ENCODE measurements at regions not wholly inside any gene's neighbourhood (a gene's known extent, or its start where the extent isn't known, plus 50 kb on each side); places are given as distances from the start of the nearest gene placed in this dataset.
A peak's percentile ranks its signal among the peaks of the same experiment; 100 is the strongest.
"Not testable (repeated sequence)": the region's sequence is repeated elsewhere in the genome, so short reads cannot be mapped to it uniquely, and the experiment has no call there.

DNA sequence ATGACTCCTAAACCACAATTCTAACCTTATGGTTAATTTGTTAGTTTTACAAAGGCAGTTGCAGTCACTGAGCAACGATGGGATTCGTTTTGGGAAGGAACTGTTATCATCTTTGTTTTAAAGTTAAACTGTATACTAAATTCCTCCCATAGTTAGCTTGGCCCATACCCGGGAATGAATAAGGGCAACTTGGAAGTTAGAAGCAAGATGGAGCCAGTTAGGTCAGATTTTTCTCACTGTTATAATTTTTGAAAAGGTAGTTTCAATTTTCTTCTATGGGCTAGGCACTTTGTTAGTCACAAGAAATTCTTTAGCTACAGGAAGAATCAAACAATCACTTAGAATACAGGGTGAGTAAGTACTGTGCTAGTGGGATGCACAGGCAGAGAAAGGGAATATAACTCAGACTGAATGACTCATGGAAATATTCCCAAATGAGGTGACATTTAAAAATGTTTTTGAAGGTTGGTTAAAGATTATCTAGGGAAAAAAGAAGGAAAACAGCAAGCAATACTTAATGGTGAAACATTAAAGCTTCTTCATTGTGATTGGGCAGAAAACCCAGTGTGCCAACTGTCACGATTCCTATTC is 153.6 kb downstream of the MAGEB17 start:
- no peak for DNase-seq

DNA sequence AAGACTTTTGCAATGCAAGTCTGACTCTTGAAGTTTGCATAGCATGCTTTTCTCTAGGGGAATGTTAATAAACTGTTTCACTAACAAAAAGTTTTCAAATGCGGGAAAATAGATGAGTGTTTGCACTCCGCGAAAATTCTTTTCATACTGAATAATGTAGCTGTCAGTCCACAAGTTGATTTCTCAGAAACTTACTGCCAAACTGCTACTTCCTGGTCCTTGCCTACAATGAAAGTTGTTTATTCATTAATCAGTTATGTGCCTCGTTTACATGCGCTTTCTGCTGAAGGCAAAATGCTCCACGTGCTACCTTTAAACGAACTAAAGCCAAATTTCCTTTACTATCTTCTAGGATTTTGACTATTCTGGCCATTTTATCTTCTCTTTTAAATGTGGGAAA is 166.2 kb downstream of the MAGEB17 start:
- DNase-seq, result no peak

DNA sequence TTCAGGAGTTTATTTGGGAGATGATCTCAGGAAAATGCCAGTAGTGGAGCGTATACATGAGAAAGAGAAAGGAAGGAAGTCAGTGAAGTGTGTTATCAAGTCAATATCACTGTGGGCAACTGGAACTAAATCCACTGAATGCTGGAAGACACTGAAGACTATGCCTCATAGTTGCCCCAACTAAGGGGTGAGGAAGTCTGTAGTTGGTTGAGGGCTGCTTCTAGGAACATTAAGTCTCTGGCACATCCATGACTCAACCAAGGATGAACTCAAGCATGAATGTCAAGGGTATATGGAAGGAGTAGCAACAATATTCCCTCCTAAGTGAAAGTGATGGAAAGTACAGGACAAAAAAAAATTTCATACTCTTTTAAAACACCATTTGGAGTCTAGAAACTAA is 167.9 kb downstream of the MAGEB17 start:
- DNase-seq, result no peak

DNA sequence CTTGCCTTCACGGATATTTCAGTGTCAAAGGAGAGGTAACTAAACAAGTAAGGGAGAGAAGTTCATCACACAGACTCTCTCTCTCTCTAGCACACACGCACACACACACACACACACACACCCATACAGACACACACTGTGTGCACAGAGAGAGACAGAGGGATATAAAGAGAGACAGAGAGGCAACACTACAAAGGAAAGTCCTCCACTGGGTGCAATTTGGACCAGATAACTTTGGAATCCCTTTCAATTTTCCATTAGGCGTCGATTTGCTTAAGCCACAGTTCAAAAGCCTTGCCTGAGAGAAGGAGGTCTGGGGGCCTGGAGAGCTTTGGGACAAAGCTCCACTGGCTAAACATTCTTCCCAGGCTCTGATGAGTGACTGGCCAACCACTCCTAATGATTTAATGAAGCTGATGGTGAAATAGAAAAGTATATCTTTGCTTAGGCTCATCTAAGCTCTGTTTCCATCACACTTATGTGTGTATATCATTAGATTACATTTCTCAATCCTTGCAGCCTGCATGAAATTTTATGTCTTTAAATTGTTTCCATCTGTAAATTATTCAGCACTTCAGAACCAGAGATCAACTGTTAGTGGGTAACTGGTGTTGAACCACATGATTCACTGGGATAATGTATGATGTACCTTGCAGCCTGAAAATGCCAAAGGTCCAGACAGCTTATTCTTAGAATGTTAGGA is 180.8 kb downstream of the MAGEB17 start:
- DNase-seq, result no peak

DNA sequence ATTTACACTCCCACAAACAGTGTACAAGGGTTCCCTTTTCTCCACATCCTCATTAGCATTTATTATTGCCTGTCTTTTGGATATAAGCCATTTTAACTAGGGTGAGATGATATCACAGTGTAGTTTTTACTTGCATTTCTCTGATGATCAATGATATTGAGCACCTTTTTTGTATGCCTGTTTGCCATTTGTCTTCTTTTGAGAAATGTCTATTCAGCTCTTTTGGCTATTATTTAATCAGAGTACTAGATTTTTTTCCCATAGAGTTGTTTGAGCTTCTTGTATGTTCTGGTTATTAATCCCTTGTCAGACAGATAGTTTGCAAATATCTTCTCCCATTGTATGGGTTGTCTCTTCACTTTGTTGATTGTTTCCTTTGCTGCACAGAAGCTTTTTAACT is 190.6 kb downstream of the MAGEB17 start:
- no peak for DNase-seq

DNA sequence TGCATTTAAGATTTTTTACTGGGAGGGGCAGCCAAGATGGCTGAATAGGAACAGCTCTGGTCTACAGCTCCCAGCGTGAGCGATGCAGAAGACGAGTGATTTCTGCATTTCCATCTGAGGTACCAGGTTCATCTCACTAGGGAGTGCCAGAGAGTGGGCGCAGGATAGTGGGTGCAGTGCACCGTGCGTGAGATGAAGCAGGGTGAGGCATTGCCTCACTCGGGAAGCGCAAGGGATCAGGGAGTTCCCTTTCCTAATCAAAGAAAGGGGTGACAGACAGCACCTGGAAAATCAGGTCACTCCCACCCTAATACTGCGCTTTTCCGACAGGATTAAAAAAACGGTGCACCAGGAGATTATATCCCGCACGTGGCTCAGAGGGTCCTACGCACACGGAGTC is 192.8 kb downstream of the MAGEB17 start:
- DNase-seq, result not testable (repeated sequence)

DNA sequence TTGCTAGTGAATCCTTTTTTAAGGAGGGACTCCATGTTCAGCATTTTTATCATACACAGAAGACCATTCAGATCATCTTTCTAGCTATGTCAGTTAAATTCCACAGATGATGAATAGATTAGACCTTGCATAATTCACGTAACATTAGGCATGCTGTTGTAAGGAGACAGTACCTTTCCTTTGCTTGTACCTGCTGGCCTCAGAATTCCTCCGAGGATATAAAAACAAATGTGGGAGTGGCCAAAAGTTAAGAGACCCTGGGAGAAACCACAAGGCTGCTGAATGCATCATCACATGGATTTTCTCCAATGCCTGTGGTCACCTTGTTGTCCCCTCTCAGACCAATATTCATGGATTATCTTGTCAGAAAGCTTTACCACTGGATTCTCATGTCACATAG is 201.4 kb downstream of the MAGEB17 start:
- DNase-seq, result no peak

DNA sequence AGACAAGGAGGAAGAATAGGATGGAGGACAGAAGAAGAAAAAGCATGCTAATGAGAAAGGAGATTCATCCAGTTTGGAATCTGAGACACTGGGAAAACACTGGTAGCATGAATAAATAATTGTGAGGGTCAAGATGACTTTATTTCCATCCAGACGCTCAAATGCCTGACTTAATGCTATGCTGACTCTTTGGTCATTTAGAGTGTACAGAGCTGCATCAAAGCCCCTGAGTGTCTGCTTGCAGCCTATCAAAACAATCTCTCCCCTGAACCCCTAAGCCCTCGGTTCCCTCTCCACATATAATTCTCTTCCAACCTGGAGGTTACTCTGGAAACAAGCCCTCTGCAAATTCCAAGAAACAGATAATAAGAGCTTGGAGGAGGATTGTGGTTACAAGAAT is 208.8 kb downstream of the MAGEB17 start:
- no peak for DNase-seq

DNA sequence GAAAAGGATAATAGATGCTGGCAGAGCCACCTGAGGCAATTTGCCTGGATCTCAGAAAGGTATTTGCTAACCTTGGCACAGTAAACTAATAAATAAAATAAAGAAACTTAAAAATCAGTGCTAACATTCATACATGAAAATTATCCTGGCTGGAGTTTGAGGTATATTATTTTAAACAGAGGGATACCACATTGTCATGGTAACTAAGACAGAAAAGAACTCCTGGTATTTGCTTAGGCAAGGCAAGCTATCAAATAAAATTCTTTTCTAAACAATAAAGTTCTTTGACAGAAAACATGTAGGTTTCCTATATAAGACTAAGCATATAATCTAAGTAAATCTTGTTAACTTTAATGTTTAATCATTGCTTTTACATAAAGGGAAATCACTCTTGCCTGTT is 218.8 kb downstream of the MAGEB17 start:
- DNase-seq, result no peak

DNA sequence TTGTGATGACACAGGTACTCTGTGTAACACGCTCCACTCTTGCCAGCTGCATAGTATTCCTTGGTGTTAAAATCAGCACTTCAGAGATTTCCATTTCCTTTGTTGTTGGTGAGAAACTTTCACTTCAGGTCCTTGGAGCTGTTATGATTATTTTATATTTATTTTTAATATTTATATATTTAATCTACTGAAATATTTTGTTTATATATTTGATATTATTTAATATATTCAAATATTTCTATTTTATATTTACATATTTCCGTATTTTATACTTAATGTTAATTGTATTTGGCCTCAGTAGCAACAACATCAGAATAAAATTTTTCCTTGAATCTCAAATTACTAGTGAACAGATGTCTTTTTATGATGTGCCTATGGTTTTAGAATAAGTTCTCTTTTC is 225.3 kb downstream of the MAGEB17 start:
- DNase-seq, result no peak

DNA sequence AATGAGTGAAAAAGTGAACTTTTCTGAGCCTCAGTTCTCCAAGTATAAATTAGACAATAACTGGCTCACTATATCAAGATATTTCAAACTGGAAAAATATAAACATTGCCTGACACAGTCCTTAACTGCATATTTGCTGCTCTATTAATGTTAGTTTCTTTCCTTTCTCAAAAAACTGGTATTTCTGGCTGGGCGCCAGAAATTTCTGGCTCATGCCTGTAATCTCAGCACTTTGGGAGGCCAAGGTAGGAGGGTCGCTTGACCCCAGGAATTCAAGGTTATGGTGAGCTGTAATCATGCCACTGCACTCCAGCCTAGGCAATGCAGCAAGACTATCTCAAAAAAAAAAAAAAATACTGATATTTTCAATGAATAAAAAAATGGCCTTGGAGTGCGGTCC is 227.0 kb downstream of the MAGEB17 start:
- no peak for DNase-seq

DNA sequence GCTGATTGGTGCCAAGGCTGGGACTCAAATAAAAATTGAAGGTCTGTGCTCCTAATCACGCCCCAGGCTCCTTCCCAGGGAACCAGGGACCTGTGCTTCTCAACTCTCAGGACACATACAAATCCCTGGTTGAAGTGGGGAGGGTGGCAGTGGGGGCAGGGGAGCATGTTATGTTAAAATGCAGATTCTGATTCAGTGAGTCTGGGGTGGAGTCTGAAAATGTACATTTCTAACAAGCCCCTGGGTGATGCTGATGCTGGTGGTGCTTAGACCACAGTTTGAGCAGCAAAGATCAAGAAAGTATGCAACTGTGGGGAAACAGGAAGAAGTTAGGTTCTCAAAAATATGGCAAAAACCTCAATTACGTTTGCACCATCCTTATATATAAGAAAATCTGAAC is 236.5 kb downstream of the MAGEB17 start:
- DNase-seq, result no peak

DNA sequence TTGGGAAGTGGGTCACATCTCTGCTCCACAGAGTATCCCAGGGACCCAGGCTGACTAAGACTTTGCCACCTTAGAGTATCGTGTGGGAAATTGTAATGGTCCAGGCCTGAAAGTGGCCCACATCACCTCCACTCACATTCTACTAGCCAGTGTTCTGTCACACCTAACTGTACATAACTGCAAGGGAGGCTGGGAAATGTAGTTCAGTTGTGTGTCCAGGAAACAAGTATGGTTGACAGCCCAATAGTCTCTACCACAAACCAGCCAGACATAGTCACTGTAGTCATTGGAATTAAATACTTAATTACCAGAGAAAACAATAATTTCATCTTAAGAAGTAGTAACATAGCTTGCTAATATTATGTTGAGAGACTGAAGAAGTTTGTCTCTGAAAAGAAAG is 233.4 kb upstream of the S100G start:
- no peak for DNase-seq

DNA sequence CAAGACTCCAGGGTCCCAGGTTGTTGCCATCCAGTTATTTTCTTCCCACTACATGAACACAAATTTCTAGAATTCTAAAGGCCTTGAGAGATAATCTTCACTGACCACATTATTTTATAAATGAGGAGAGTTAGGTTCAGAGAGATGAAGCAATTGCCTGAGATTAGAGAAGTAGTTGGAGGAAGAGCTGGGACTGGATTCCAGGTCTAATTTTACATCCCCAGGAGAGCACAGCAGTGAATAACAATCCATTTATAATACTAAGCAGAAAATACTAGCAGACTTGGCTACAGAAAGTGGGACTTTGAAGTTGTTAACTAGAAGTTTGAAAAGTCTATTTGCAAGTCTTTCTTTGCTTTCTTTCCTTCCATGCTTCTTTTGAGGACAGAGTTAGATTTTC is 231.3 kb upstream of the S100G start:
- DNase-seq, result no peak

DNA sequence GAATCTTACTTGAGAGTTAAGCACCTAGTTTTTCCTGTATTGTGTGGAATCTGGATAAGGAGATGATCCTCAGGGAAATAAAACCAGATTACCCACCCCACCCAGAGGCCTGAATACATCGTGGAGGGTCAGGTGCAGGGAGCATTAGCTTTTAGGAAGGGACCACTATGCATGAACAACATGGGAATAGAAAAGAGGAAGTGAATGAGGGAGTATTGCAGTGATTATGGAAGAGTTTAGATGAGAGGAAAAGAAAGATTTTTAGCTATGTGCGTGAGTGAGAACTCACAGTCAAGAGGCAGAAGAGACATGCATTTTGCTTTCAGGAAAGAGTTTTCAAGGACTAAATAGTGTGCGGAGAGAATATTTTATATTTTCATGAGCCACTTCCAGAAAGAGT is 222.3 kb upstream of the S100G start:
- DNase-seq, result no peak

DNA sequence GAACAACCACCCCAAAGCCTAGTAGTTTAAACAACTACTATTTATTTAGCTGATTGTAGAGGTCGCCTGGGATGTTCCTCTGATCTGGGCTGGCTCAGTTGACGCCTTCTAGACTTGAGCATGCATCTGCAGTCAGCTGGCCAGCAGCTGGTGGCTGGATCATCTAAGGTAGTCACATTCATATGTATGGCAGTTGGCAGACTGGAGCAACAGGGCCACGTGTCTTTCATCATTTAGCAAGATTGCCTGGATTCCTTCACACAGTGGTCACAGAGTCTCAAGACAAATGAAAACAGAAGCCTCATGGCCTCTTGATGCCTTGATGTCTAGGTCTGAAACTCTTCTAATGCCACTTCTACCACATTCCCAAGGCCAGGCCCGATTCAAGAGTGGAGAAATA is 220.6 kb upstream of the S100G start:
- no peak for DNase-seq

DNA sequence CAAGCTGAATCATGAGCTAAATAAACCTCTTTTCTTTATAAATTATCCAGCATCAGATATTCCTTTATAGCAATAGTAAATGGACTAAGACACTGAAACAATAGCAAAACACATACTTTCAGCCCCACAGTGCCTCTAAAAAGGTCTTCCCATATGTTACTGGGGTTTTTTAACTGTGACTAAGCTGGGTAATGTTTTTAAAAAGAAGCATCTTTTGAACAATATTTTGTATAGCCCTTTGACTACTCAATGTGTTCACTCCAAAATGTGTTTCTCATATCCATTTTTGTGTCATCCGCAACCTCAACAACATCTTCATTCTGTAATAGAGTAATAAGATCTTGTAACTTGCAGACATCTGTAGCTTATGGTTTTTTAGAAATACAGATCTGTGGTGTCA is 218.7 kb upstream of the S100G start:
- DNase-seq, result no peak

DNA sequence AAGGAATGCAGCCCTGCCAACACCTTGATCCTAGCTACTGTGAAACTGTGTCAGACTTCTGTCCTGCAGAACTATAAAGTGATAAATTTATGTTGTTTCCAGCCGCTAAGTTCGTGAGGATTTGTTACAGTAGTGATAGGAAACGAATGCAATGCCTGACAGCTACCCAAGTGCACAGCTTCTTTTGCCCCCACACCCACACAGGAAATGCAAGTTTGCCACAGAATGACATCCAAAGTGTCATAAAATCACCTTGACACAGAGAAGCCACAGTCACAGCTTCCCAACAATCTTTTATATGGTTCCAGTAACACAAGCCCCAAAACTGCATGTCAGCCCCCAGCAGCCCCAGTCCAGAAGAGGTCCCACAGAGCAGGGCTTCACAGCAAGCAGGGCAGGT is 216.9 kb upstream of the S100G start:
- DNase-seq, result no peak

DNA sequence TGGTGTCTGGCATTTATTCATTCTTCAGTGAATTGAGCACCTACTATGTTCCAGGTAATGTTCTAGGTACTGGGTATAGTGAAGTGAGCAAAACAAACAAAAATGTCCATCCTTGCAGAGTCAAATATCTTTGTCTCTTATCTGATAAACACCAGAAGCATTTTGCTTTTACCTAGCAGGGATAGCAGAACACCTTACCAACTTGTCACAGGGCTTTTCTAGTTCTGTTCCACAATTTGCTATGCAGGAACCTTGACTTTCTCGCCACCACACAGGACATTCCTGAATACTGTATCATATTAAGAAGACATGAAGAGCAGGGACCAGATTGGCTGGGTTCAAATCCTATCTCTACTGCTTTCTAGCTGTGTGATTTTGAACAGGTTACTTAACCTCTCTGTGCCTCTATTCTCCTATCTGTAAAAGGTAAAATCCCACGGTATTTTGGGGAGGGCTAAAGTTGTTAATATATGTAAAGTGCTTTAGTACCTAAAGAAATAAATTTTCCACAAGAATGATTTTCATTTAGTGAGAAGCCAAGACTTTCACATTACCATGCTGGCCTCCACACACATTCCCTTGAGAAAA is 214.5 kb upstream of the S100G start:
- DNase-seq, result no peak

DNA sequence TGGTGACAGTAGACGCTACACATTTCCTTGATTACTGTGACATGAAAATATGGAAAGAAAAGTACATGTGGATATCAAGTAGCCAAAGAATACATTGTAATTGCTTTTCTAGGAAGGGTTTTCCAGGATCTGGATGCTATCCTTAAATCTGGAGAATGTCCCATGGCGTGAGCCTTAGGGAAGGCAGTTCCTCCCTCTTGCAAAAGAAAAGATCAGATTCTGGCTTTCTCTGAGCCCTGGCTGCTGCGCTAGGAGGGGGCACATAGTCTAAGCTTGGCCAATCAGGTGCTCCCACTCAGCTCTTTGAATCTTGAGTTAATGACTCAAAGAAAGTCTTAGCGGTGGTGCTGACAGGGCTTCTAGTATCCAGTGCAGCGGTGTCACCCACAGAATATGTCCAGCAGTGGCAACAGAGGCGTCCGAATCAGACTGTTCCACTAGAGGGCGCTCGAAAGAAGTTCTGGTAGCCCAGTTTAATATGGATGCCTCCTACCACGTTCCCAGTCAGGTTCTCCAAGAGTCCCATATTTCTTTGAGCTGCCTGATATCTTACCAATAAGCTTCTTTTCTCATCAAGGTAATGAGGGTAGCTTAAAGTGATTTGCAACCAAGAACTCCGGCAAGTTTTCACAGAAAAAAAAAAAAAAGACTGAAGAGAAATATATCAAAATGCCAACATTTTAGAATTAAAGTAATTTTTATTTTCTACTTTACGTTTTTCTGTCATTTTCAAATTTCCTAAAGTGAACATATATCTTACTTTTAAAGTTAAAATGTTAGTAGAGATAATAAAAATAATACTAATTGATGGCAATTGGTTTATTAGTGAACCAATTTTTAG is 213.4 kb upstream of the S100G start:
- DNase-seq, result peak; percentile 20

DNA sequence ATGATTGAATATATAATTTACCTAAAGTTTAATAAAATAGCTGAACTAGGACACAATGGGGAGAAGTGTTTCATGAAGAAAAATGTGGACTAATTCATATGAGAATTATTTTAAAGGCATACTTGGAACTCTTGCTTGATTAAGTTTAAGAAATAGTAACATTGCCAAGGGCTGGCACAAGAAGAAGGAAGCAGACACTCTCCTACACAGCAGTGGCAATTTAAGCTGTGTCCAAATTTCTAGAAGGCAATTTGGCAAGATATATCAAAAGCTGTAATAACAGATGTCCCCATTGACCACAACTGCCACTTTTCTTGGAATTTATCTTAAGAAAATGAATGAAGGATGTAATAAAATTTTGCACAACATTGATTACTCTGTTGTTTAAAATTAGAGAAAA is 209.5 kb upstream of the S100G start:
- DNase-seq, result no peak

DNA sequence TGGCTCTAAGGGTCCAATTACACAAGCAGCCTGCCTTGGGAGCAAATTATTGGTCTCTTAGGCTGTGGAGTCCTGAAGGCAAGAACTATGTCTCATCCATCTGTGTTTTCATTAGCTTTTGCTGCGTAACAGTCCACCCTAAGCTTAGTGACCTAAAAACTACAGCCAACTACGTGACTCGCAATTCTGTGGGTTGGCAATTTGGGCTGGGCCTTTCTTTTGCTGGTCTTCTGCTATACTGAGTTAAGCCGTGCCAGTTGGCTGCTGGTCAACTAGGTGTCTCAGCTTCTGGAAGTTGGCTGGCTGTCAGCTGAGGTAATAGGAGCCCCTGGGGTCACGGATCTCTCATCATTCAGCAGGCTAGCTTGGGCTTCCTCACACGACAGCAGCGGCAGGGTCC is 205.6 kb upstream of the S100G start:
- DNase-seq, result no peak

DNA sequence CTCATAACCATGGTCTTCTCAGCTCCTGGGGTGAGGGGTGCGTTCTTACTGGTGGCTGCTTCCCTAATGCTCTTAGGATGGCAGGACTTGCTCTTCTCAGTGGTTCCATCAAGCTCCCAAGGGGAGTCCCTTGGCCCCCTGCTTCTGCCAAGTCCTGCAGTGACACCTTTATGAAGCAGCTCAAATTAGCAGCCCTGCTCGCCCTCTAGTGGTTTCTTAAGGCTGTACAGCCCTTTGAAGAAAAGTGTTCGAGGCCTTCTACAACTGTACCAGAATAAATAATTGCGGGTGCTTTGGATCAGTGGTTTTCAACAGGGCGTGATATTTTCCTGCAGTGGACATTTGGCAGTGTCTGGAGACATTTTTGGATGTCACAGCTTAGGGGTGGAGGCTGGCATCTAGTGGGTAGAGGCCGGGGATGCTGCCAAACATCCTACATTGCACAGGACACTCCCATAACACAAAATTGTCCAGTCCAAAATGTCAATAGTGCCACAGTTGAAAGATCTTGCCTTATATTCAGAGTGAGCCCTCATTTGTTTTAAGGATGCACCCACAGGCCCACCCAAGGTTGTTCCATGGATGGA is 204.7 kb upstream of the S100G start:
- DNase-seq, result peak; percentile 3

DNA sequence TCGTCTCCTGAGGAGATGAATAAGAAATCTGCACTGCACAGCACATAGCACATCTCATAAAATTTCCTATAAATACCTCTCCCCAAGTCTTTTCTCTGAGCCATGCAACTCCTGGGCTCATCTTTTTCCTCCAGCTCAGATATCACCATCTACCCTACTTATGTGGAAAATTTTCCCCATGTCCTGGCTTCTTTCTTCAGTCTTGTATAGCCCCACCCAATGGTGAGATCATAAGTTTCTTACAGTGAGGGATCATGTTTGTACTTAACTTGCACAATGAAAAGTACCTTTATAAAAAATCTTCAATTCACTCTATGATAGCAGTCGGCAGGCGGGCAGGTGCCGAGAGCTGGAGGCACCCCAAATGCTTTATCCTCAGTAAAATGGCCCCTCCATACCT is 198.6 kb upstream of the S100G start:
- no peak for DNase-seq
